ENCODE measurements at regions not wholly inside any gene's neighbourhood (a gene's known extent, or its start where the extent isn't known, plus 50 kb on each side); places are given as distances from the start of the nearest gene placed in this dataset.

- no peak for TF ChIP-seq CTCF (conservative IDR thresholded peaks at IDR 0.05)
- TF ChIP-seq ZFX (IDR thresholded peaks at IDR 0.05) = no peak
Measured at GRCh38 chr2:117074756-117075155, 739.7 kb upstream of the DDX18 start.

Data from C4-2B (cell line).